HG02678 (cell line): ENCODE measurements at regions not wholly inside any gene's neighbourhood (a gene's known extent, or its start where the extent isn't known, plus 50 kb on each side); places are given as distances from the start of the nearest gene placed in this dataset.

Source experiments
- ATAC-seq: cut with Tn5 transposase; IDR thresholded peaks from one replicate; pipeline ENCODE4 v1.9.1; 2021; ENCODE audit warnings: mild to moderate bottlenecking, moderate library complexity; ENCODE audit not compliant: unreplicated experiment

- no peak for ATAC-seq
Observed at GRCh38 chr3:74066456-74066855, 441.7 kb upstream of the PDZRN3 start.

DNA sequence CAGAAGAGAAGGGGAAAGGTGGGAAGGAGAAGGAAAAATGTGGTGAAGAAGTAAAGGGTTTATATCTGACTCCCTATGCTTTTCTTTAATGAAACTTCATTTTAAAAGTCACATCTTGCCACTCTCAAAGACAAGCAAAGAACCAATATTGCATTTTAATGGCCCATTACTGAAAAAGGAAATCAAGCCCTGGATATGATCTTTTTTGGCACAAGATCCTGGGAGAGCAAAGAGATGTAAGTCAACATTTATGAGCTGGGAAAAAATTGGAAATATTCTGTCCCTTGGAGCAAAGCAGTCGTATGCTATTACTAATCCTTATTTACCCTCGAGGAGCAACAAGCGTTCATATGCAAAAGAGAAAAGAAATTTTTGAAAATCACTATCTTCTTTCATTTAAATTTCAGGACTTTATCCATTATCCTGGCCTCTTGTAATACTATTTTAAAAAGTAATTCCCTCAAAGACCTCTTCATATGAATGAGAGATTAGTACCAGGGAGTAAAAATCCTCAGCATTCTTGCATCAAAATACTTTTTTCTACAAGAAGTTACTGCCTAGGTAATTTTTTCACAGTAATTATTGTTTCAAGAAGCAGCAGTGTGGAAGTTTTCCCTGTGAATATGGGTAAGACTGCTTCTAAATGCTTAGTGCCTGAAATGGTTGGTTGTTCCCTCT lies 435.3 kb upstream of the PDZRN3 start:
- ATAC-seq = no peak

DNA sequence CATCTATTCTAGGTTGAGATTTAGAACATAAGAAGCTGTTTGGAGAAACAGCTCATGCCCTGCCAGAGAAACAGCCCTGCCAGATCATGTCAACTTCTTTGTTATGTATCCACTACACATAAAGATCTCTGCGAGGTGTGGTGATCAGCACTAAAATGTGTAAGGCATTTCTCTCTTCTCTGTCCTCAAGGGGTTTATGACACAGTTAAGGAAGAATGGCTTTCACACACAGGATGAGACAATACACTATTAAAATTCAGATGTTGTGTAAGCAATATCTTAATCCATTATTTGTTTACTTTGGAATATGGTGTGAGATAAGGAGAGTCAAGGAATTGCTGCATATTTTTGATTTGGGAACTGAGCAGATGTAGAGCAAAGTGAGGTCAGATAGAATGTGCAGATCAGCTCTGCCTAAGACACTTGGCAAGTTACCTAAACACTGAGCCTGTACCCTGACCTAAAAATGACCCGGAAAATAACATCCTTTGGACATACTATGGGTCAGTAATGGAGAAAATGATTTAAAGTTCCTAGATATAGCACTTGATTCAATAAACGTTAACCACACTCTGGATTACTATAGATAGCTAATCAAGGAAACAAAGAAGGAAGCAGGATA lies 434.7 kb upstream of the PDZRN3 start:
- no peak for ATAC-seq

- no peak for ATAC-seq
Observed at GRCh38 chr3:74057169-74057568, 432.4 kb upstream of the PDZRN3 start.

DNA sequence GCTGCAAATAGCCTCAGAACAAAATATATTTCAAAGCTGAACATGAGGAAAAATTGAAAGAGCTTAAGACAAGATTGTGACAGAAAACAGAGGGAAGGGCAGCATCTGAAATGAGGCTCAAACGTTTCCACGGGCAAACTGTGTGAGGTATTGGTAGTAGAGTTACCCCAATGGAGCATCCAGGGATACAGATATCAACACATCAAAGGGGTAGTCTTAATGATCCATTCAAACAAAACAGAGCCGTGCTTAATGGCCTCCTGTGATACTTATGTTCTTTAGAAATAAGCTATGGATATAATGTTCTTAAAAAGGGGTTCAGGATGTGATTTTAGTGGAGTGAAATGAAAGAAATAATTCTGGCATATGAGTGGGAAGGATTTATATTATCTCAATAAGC lies 430.3 kb upstream of the PDZRN3 start:
- ATAC-seq = no peak

DNA sequence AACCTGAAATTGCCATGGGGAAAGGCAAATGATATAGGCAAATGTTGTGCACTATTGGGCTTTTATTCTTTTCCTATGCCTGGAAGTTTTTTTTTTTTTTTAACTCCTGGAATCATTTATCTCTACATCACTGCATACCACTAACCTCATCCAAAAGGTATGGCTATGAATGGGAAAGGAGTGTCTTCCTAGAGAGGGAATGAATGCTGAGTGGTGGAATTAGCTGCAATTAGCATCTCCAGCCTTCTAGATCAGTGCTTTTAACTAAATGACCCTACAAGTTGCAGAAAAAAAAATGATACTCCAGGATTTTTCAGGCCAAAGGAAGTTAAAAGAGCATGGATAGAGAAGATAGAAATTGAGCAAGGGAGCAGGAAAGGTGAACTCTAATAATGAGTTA lies 429.8 kb upstream of the PDZRN3 start:
- no peak for ATAC-seq

GRCh38 chr3:74053970-74054516 lies 429.3 kb upstream of the PDZRN3 start:
- no peak for ATAC-seq

DNA sequence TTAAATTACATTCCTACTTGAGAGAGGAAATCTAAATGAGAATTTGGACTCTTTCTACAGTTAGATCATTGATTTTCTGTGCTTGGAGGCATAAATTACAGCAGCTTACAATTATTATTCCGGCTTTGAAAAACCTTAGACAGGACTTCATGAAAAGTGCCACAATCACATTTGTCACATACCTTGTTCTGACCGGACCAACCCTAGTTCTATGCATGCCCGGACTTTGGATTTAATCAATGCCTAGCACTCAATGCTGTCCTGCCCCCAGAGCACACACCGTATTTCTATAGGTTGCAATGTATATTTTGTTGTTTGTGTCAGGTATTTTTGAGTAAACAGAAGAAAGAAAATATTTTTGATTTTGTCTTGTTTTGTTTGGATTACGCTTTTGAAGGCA lies 424.7 kb upstream of the PDZRN3 start:
- no peak for ATAC-seq

GRCh38 chr3:74048699-74049098 lies 424.0 kb upstream of the PDZRN3 start:
- ATAC-seq = no peak

DNA sequence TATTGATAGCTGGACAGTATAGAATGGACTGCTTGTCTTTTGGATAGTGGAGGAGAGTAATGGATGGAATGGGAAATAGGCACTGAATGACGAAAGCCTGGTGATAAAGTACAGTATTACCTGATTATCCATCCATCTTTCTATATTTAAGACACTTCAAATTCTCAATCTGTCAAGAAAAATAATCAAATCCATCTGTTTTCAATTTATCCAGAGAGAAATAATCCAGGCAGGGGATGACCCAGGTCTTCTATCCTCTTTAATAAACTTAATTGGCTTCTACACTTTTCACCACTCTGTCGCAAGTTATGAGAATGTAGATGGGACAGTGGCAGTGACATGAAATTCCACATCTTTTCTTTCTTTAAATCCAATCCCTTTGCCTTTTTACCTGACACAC lies 420.3 kb upstream of the PDZRN3 start:
- ATAC-seq = no peak

- ATAC-seq = no peak
Observed at GRCh38 chr3:74041068-74041675, 416.4 kb upstream of the PDZRN3 start.

DNA sequence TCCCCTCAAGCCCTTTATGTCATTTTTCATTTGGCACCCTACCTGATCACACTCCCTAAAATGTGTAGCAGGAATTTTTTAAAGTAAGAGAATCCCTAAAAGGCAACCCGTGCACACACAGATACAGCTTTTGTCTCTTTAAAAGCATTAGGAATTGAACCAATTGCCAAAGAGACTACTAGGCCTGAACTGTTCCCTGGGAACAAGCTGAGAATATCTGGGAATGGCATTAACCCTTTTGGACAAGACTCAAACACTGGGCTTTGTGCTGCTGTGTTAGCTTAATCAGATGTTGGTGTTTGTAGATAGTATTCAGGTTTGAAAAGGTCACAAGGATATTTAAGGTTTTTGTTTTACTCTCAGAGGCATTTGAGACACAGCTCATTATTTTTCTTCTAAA lies 414.4 kb upstream of the PDZRN3 start:
- no peak for ATAC-seq

GRCh38 chr3:74036568-74036967 lies 411.8 kb upstream of the PDZRN3 start:
- no peak for ATAC-seq

DNA sequence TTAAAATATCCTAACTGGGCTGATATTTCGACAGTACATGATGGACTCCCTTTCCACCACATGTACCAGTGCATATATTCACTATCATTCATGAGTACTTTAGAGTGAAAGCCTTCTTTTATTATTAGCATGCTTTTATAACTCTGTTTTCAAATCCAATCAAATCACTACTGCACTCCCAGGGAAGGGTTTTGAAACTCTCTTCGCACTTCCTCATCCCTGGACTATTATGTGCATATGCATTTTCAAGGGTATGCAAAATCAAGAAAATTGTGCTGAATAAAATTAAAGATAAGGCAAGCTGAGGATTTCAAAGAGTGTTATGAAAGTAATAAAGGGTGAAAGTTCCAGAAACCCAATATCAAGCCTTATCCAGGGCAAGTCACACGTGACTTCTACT lies 411.4 kb upstream of the PDZRN3 start:
- ATAC-seq = no peak

GRCh38 chr3:74033806-74034205 lies 409.1 kb upstream of the PDZRN3 start:
- no peak for ATAC-seq

GRCh38 chr3:74033381-74033780 lies 408.6 kb upstream of the PDZRN3 start:
- no peak for ATAC-seq

DNA sequence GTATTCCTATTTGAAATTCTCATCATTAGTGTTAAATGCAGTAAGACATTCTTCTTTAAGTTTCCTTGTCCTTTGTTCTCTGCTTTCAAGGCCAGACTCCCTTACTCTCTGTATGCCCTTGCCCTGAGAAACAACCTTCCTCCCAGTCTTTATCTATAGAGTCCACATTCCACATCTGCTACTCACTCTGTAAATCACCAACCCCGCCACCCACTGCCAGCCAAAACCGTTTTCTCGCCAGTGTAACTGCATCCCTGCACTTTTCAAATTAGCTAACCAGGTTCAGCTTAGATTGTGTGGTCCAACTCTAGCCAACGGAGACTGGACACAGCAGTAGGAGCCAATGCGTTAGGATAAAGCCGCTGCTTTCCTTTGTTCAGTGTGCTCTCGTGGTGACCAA lies 402.4 kb upstream of the PDZRN3 start:
- ATAC-seq = no peak

GRCh38 chr3:74023395-74023794 lies 398.7 kb upstream of the PDZRN3 start:
- no peak for ATAC-seq

DNA sequence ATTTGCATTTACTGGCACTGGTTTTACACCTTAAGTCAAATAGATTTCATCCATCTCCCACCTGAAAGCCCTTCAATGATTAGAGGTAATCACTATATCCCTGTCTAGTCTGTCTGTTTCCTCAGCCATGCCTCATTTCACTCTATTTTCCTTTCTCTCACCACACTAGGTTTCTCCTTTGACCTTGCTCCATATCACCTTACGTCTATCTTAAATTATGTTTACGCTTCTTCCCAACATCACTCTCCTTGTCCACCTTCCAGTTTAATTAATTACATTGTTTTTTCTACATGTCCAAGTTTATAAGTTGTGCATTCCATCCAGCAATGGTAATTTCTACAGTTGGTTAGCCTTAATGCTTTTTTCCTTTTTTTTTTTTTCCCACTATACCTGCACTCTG lies 396.7 kb upstream of the PDZRN3 start:
- ATAC-seq = no peak

GRCh38 chr3:74009961-74010844 lies 385.5 kb upstream of the PDZRN3 start:
- ATAC-seq = no peak

GRCh38 chr3:74004386-74004785 lies 379.6 kb upstream of the PDZRN3 start:
- no peak for ATAC-seq
